ENCODE measurements at regions not wholly inside any gene's neighbourhood (a gene's known extent, or its start where the extent isn't known, plus 50 kb on each side); places are given as distances from the start of the nearest gene placed in this dataset.
"Not testable (repeated sequence)": the region's sequence is repeated elsewhere in the genome, so short reads cannot be mapped to it uniquely, and the experiment has no call there.

GRCh38 chr20:19130613-19130984 is 81.8 kb upstream of the SLC24A3 start:
- Histone ChIP-seq H2AFZ (ENCODE audit: low read length) (no peak overlapping the region), H3K27me3 (ENCODE audit: control insufficient read depth, insufficient read depth, low read length) (no peaks in the 10 kb centered on the region), H3K9me3 (ENCODE audit: control insufficient read depth, insufficient read depth, low read depth, low read length) (no peaks in the 10 kb centered on the region), H3K79me2 (ENCODE audit: control insufficient read depth, insufficient read depth, low read length) (no peaks in the 10 kb centered on the region), H3K9ac (ENCODE audit: insufficient read depth, low read length) (no peak overlapping the region), H4K20me1 (ENCODE audit: control insufficient read depth, extremely low read depth, insufficient read depth, low read length) (no peaks in the 10 kb centered on the region), H3K36me3 (ENCODE audit: control insufficient read depth, insufficient read depth, low read length) (no peaks in the 10 kb centered on the region), H3K4me3 (replicated peaks in 1 of 4; ENCODE audit: control extremely low read depth in 1 of 4, insufficient read depth in 1 of 4, low read depth in 3 of 4, low read length in 4 of 4) (no peak overlapping the region), H3K4me1 (ENCODE audit: control insufficient read depth, extremely low read depth, insufficient read depth, low read length) (no peaks in the 10 kb centered on the region), H3K27ac (ENCODE audit: insufficient read depth, low read length) (no peak overlapping the region), H3K4me2 (ENCODE audit: extremely low read depth, insufficient read depth, low read length) (no peak overlapping the region)
- TF ChIP-seq EZH2 (IDR thresholded peaks at IDR 0.05; ENCODE audit: low read length, missing control alignments) (no peak), CTCF (conservative IDR thresholded peaks at IDR 0.05 in 1 of 2, IDR thresholded peaks at IDR 0.05 in 1 of 2; ENCODE audit: low read depth in 1 of 2, low read length in 2 of 2) (no peak)
- no peak for DNase-seq (ENCODE audit: low read depth in 2 of 2)

- no peak for DNase-seq (ENCODE audit: low read depth in 2 of 2)
- Histone ChIP-seq H3K4me1 (ENCODE audit: control insufficient read depth, extremely low read depth, insufficient read depth, low read length) (no peaks in the 10 kb centered on the region), H3K9me3 (ENCODE audit: control insufficient read depth, insufficient read depth, low read depth, low read length) (no peaks in the 10 kb centered on the region), H3K9ac (ENCODE audit: insufficient read depth, low read length) (no peak overlapping the region), H3K27ac (ENCODE audit: insufficient read depth, low read length) (no peak overlapping the region), H3K4me3 (replicated peaks in 1 of 4; ENCODE audit: control extremely low read depth in 1 of 4, insufficient read depth in 1 of 4, low read depth in 3 of 4, low read length in 4 of 4) (no peak overlapping the region), H2AFZ (ENCODE audit: low read length) (no peak overlapping the region), H4K20me1 (ENCODE audit: control insufficient read depth, extremely low read depth, insufficient read depth, low read length) (no peaks in the 10 kb centered on the region), H3K79me2 (ENCODE audit: control insufficient read depth, insufficient read depth, low read length) (no peaks in the 10 kb centered on the region), H3K4me2 (ENCODE audit: extremely low read depth, insufficient read depth, low read length) (no peak overlapping the region), H3K27me3 (ENCODE audit: control insufficient read depth, insufficient read depth, low read length) (no peaks in the 10 kb centered on the region), H3K36me3 (ENCODE audit: control insufficient read depth, insufficient read depth, low read length) (no peaks in the 10 kb centered on the region)
- TF ChIP-seq CTCF (conservative IDR thresholded peaks at IDR 0.05 in 1 of 2, IDR thresholded peaks at IDR 0.05 in 1 of 2; ENCODE audit: low read depth in 1 of 2, low read length in 2 of 2) (no peak), EZH2 (IDR thresholded peaks at IDR 0.05; ENCODE audit: low read length, missing control alignments) (no peak)
Measured at GRCh38 chr20:19137641-19138040, 74.8 kb upstream of the SLC24A3 start.

- H4K20me1 ChIP-seq (ENCODE audit: control insufficient read depth, extremely low read depth, insufficient read depth, low read length) = no peaks in the 10 kb centered on the region
- H3K4me2 ChIP-seq (ENCODE audit: extremely low read depth, insufficient read depth, low read length) = no peak overlapping the region
- no peak for DNase-seq (ENCODE audit: low read depth in 2 of 2)
- H3K9ac ChIP-seq (ENCODE audit: insufficient read depth, low read length) = no peak overlapping the region
- H3K79me2 ChIP-seq (ENCODE audit: control insufficient read depth, insufficient read depth, low read length) = no peaks in the 10 kb centered on the region
- H3K27me3 ChIP-seq (ENCODE audit: control insufficient read depth, insufficient read depth, low read length) = no peaks in the 10 kb centered on the region
- TF ChIP-seq EZH2 (IDR thresholded peaks at IDR 0.05; ENCODE audit: low read length, missing control alignments) (no peak), CTCF (conservative IDR thresholded peaks at IDR 0.05 in 1 of 2, IDR thresholded peaks at IDR 0.05 in 1 of 2; ENCODE audit: low read depth in 1 of 2, low read length in 2 of 2) (no peak)
- no peak overlapping the region for H3K27ac ChIP-seq (ENCODE audit: insufficient read depth, low read length)
- H3K4me1 ChIP-seq (ENCODE audit: control insufficient read depth, extremely low read depth, insufficient read depth, low read length) = no peaks in the 10 kb centered on the region
- H3K36me3 ChIP-seq (ENCODE audit: control insufficient read depth, insufficient read depth, low read length) = no peaks in the 10 kb centered on the region
- no peak overlapping the region for H3K4me3 ChIP-seq (replicated peaks in 1 of 4; ENCODE audit: control extremely low read depth in 1 of 4, insufficient read depth in 1 of 4, low read depth in 3 of 4, low read length in 4 of 4)
- H2AFZ ChIP-seq (ENCODE audit: low read length) = no peak overlapping the region
- H3K9me3 ChIP-seq (ENCODE audit: control insufficient read depth, insufficient read depth, low read depth, low read length) = no peaks in the 10 kb centered on the region
Measured at GRCh38 chr20:19138758-19139157, 73.7 kb upstream of the SLC24A3 start.

GRCh38 chr20:19139584-19139983 is 72.9 kb upstream of the SLC24A3 start:
- H3K27ac ChIP-seq (ENCODE audit: insufficient read depth, low read length); H4K20me1 ChIP-seq (ENCODE audit: control insufficient read depth, extremely low read depth, insufficient read depth, low read length); H2AFZ ChIP-seq (ENCODE audit: low read length); DNase-seq (ENCODE audit: low read depth in 2 of 2); H3K36me3 ChIP-seq (ENCODE audit: control insufficient read depth, insufficient read depth, low read length); H3K27me3 ChIP-seq (ENCODE audit: control insufficient read depth, insufficient read depth, low read length); H3K9me3 ChIP-seq (ENCODE audit: control insufficient read depth, insufficient read depth, low read depth, low read length); H3K4me3 ChIP-seq (replicated peaks in 1 of 4; ENCODE audit: control extremely low read depth in 1 of 4, insufficient read depth in 1 of 4, low read depth in 3 of 4, low read length in 4 of 4); H3K4me2 ChIP-seq (ENCODE audit: extremely low read depth, insufficient read depth, low read length); H3K4me1 ChIP-seq (ENCODE audit: control insufficient read depth, extremely low read depth, insufficient read depth, low read length); H3K9ac ChIP-seq (ENCODE audit: insufficient read depth, low read length); H3K79me2 ChIP-seq (ENCODE audit: control insufficient read depth, insufficient read depth, low read length): not testable (repeated sequence)
